Parathyroid adenoma (tissue), 2 donors: ENCODE measurements at regions not wholly inside any gene's neighbourhood (a gene's known extent, or its start where the extent isn't known, plus 50 kb on each side); places are given as distances from the start of the nearest gene placed in this dataset.

Experiments used
- H2AFZ ChIP-seq: fragments of 300-600 bp; sonication (generic); one replicate; pipeline ENCODE4 v1.7.0; 2017; ENCODE audit warnings: antibody characterized with exemption, mild to moderate bottlenecking
- H3K27ac ChIP-seq: fragments of 300-600 bp; sonication (generic); one replicate; pipeline ENCODE4 v1.7.0; 2017
- H3K27me3 ChIP-seq: fragments of 300-600 bp; sonication (generic); one replicate; pipeline ENCODE4 v1.7.0; 2017; ENCODE audit warnings: low read length; ENCODE audit not compliant: control insufficient read depth, insufficient read depth
- H3K36me3 ChIP-seq: fragments of 300-600 bp; sonication (generic); one replicate; pipeline ENCODE4 v1.7.0; 2017; ENCODE audit warnings: low read length; ENCODE audit not compliant: control insufficient read depth, insufficient read depth
- H3K4me1 ChIP-seq: fragments of 300-600 bp; sonication (generic); one replicate; pipeline ENCODE4 v1.7.0; 2017; ENCODE audit warnings: control low read depth
- H3K4me2 ChIP-seq: fragments of 300-600 bp; sonication (generic); one replicate; pipeline ENCODE4 v1.7.0; 2017; ENCODE audit warnings: low read length
- H3K4me3 ChIP-seq: fragments of 300-600 bp; sonication (generic); one replicate; pipeline ENCODE4 v1.7.0; 2017; ENCODE audit warnings: low read depth, low read length
- H3K79me2 ChIP-seq: fragments of 300-600 bp; sonication (generic); one replicate; pipeline ENCODE4 v1.7.0; 2017; ENCODE audit warnings: control low read depth
- H3K9ac ChIP-seq: fragments of 300-600 bp; sonication (generic); one replicate; pipeline ENCODE4 v1.7.0; 2017; ENCODE audit warnings: mild to moderate bottlenecking
- H3K9me3 ChIP-seq: fragments of 300-600 bp; sonication (generic); one replicate; pipeline ENCODE4 v1.7.0; 2017; ENCODE audit warnings: low read length; ENCODE audit not compliant: control insufficient read depth
- CTCF ChIP-seq: fragments of 300-600 bp; sonication (generic); IDR thresholded peaks from one replicate; pipeline ENCODE4 v1.7.0; 2017; ENCODE audit warnings: antibody characterized with exemption, mild to moderate bottlenecking
- donor health status: primary hyperparathyroidism.

- Histone ChIP-seq H3K9ac (no peak overlapping the region), H3K4me1 (no peaks in the 10 kb centered on the region), H3K9me3 (no peaks in the 10 kb centered on the region), H3K36me3 (no peaks in the 10 kb centered on the region), H2AFZ (no peak overlapping the region), H3K4me2 (no peak overlapping the region), H3K27me3 (no peaks in the 10 kb centered on the region), H3K27ac (no peak overlapping the region), H3K4me3 (no peak overlapping the region), H3K79me2 (no peaks in the 10 kb centered on the region)
- TF ChIP-seq CTCF = no peak
These were observed 51.5 kb upstream of the FAM241A start for GRCh38 chr4:112093636-112094202.

GRCh38 chr4:112094330-112094729, 50.9 kb upstream of the FAM241A start:
- no peak overlapping the region for H3K27ac ChIP-seq
- H3K9me3 ChIP-seq = no peaks in the 10 kb centered on the region
- no peak overlapping the region for H3K4me3 ChIP-seq
- H3K36me3 ChIP-seq = no peaks in the 10 kb centered on the region
- no peak for TF ChIP-seq CTCF
- no peaks in the 10 kb centered on the region for H3K27me3 ChIP-seq
- H3K9ac ChIP-seq = no peak overlapping the region
- H2AFZ ChIP-seq = no peak overlapping the region
- H3K4me1 ChIP-seq = no peaks in the 10 kb centered on the region
- H3K4me2 ChIP-seq = no peak overlapping the region
- no peaks in the 10 kb centered on the region for H3K79me2 ChIP-seq
